HG02588 (cell line): ENCODE measurements at regions not wholly inside any gene's neighbourhood (a gene's known extent, or its start where the extent isn't known, plus 50 kb on each side); places are given as distances from the start of the nearest gene placed in this dataset.

Source experiments
- ATAC-seq: cut with Tn5 transposase; IDR thresholded peaks from one replicate; pipeline ENCODE4 v1.9.1; 2021; ENCODE audit warnings: mild to moderate bottlenecking, moderate library complexity; ENCODE audit not compliant: unreplicated experiment

- ATAC-seq = no peak
Measured at GRCh38 chr5:93120771-93121170, 460.2 kb downstream of the NR2F1-AS1 start.

- no peak for ATAC-seq
Measured at GRCh38 chr5:93120051-93120450, 461.0 kb downstream of the NR2F1-AS1 start.

DNA sequence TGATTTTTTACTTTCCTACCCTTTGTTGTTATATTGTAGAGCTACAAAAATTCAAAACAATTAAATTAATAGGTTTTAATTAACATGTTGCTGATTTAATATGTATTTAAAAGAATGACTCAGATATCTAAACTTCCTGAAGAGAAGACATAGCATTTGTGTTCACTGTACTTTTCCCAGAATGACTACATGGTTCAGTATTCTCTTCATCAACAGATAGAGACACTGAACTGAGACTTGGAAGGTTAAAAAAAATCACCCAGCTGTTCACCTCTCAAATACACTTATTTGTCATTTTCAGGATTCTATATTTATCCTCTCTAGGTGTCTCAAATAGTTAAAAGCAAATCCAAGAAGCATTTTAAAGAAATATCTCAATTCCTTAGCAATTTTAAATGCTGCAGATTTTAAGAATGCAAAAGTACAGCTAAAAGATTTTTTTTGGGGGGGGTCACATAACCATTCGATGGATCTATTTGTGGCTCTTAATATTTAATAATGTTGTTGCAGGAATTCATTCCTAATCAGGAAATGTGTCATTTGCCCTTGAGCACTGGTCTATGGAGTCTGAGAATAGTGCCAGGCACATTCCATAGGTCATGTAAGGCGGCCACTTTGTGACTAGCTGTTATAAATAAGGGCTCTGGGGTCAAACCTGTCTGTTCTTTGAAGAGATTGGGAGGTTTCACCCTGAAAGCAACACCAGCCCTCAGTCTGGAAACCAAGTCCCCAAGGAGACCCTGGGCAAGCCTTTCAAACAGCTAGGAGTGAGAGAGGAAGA lies 463.1 kb downstream of the NR2F1-AS1 start:
- ATAC-seq = no peak

GRCh38 chr5:93107805-93108520 lies 473.1 kb downstream of the NR2F1-AS1 start:
- no peak for ATAC-seq

GRCh38 chr5:93107141-93107540 lies 473.9 kb downstream of the NR2F1-AS1 start:
- no peak for ATAC-seq

GRCh38 chr5:93101661-93102060 lies 479.4 kb downstream of the NR2F1-AS1 start:
- no peak for ATAC-seq

GRCh38 chr5:93100976-93101375 lies 480.0 kb downstream of the NR2F1-AS1 start:
- no peak for ATAC-seq

DNA sequence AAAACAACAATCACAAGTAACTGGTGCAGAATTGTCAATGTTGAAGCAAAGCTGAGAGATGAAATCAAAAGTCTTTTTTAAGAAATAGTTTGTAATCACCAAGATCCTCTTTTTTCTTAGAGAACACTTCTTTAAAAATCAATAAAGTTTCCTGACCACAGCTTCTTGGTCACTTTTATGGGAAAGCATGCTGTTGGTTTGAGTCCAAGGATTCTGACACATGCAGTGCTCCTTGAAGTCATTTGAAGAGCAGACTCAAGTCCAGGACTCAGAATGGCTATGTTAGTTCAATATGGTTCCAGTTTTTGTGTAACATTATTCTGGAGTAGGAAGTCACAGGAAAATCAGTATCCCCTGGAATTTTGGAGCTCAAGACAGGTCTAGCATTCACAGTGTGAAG lies 480.6 kb downstream of the NR2F1-AS1 start:
- no peak for ATAC-seq

- ATAC-seq = no peak
Measured at GRCh38 chr5:93099902-93100347, 481.1 kb downstream of the NR2F1-AS1 start.

DNA sequence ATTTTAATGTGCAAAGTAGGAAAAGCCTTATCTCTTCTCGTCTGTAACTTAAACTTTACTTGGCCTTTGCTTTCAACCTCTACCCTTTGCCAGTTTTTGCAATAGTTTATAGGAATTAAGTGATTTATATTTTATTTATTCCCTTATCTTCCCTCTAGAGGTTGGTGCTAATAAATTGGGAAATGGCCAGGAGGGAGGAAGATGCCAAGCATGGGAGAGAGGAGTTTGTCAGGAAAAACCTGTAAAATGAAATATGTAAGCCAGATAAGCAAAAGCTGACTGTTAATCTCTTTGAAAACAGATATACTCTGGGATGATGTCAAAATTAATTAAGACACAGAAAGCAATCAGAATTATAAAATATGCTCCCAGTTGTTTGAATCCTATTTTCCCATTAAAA lies 484.5 kb downstream of the NR2F1-AS1 start:
- ATAC-seq = no peak

DNA sequence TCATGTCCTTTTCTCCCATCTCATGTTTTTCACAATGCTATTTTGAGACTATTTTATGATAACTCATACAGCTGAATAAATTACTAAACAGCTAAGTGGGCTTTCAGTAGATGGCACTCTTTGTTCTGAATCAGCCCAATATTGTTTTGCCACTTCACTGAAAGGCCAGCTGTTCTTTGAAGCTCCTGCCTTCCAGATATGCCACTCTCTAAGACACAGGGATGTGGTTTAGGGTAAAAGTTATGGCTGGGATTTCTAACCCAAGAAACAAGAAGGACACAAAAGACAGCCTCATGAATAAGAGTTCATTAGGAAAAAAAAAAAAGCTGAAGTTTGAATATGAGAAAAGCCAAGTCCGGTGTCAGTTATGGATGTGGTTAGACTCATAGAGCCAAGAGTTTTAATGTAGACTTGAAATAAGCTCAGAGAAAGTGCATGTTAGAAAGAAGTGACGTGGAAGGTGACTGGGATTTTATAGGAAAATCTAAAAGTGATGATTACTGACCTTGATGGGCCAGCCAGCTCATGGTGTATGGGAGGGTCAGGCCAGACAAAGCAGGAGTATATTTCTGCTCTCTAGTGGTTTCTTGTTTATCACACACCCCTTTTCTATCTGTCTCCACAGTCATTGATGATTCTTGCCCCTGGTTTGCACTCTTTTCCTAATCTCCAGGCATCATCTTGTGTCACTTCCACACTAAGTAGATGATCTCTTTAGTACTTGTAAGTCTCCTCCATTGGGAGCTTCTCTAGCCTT lies 488.5 kb downstream of the NR2F1-AS1 start:
- no peak for ATAC-seq

GRCh38 chr5:93090698-93091097 lies 490.3 kb downstream of the NR2F1-AS1 start:
- ATAC-seq = no peak

DNA sequence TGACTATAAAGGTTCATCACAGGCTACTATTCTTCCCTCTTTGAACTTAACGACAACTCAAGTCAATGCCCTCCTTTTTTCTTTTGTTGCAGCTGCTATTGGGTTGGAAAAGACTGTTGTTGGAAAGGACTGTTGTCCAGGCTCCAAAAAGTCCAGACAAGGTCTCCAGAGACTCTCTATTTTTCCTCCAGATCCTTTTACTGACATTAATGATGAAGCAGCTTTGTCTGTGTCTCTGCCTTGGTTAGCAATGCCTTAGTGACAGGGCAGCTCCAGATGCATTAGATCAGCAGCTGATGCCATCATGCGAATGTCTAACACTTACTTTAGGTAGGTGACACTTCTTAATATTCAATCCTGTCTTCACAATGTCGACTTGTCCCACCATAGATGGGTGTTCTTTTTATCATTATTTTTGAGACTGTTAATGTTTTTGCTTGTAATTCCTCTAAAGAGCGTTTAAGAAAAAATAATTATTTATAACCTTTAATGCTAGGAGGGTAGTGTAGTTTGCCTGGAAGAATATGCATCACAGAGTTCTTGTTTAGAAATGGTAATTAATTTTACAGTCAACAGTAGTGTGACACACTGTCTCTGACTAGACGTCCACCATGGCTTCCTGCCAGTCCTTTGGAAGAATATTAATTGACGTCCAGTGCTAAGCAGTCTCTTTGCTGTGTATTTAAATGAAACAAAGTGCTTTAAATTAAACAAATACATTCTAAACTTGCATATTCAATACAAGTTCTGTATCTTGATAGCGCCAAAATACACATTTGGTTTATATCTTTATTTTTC lies 492.2 kb downstream of the NR2F1-AS1 start:
- no peak for ATAC-seq

- no peak for ATAC-seq
Measured at GRCh38 chr5:93087326-93087725, 493.7 kb downstream of the NR2F1-AS1 start.

DNA sequence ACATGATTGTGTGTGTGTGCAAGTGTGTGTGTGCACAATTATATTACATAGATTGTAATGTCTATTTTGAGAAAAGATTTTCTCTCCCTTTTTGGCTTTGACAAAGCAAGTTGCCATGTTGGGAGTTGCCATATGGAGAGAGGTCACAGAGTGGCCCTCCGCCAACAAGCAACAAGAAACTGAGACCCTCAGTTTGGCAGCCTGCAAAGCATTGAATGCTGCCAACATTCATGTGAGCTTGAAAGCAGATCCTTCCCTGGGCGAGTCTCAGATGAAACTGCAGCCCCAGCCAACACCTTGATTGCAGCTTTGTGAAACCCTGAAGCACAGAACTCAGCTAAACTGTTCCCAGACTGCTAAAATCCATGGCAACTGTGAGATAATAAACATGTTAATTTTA lies 498.0 kb downstream of the NR2F1-AS1 start:
- no peak for ATAC-seq

DNA sequence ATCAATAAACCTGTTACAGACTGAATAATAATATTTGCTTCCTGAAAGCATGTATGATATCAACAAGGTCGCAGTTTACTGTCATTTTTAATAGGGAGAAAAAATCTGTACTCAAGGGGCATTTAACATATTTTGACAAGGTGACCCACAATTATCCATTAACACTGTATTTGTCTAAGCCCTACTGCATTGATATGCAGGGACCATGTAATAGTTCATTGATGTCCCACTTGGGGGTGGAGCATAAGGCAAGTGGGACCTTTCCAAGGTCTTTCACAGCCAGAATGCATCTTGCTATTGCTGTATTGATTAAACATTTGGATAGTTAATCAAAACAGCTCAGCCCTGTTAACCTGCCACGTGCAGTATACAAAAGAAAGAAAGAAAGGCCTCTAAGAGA lies 502.0 kb downstream of the NR2F1-AS1 start:
- ATAC-seq = no peak

DNA sequence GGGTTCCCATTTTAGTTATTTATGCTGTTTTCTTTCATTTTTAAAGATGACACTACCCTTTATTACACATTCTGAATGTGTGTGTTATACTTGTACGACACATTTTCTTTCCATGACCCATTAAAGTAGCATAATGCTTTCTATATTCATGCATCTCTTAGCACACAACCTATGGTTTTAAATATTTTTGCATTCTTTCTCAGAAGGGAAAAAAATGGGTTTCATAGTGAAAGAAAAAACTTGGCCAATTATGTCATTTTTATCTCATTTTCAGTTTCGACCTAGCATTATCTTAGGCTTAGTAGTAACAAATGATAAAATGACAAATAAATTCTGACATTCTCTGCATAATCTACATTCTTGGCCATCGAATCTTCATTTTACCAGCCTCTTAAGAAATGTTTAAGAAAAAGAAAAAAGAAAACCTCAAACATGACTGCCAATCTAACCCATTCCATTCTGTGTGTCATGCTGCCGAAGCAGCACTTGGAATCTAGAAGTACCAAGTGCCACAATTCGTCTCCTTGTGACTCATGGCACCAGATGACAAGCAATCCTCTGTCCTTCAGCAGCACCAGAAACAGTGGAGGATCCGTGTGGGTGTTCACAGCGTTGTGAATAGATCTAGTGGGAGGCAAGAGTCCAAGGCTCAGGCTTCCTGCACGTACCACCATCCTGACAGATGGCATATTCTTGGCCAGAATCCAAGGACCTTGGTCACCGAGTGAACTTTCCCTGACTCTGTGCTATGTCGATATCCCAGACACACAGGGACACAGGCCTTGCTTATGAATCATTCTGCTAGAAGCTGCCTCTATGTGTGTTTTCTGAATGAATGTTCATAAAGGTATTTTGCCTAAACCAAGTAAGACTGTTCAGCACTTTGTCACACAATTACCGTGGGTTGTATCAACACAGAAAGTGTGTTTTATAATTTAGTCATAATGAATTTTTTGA lies 502.7 kb downstream of the NR2F1-AS1 start:
- ATAC-seq = peak; percentile 70

DNA sequence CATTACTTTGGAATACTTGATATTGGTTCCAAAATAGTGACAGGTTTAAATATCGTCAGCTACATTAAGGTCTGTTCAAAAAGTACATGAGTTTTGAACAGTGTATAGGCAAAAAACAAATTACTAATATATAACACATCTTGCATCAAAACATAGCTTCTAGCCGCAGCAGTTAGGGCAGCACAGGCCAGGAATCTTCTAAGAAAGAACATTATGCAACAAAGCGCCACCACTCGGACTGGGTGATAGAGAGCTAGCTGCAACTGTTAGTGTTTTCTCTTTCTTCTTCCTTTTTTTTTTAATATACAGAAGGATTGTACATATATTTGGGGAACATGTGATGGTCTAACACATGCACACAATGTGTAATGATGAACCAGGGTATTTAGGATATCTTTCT lies 504.5 kb downstream of the NR2F1-AS1 start:
- no peak for ATAC-seq

- no peak for ATAC-seq
Measured at GRCh38 chr5:93076096-93076495, 504.9 kb downstream of the NR2F1-AS1 start.

GRCh38 chr5:93073547-93073946 lies 507.5 kb downstream of the NR2F1-AS1 start:
- ATAC-seq = no peak
